RWPE1 (cell line): ENCODE measurements at regions not wholly inside any gene's neighbourhood (a gene's known extent, or its start where the extent isn't known, plus 50 kb on each side); places are given as distances from the start of the nearest gene placed in this dataset.

Source experiments
- CTCF ChIA-PET: fragments of 350-600 bp; sonication (Branson Sonifier 250); formaldehyde crosslinking; extraction: SDS; loops from one replicate; lab custom pipeline; 2021; lab: Yijun Ruan, JAX
- POLR2A ChIA-PET: fragments of 400-600 bp; formaldehyde crosslinking; extraction: SDS; loops from one replicate; lab custom pipeline; 2020; ENCODE audit warnings: antibody characterized with exemption; ENCODE audit not compliant: low non-redundant PET; lab: Yijun Ruan, JAX
- DNase-seq: peaks from one replicate; pipeline ENCODE4 v3.0.0; 2012; ENCODE audit warnings: low spot score
- H3K27ac ChIP-seq: fragments of 450-650 bp; 2 replicates; pipeline ENCODE4 v1.5.1; 2017
- CTCF ChIP-seq: fragments of 450-650 bp; conservative IDR thresholded peaks from 2 replicates; pipeline ENCODE4 v1.5.1; 2017; ENCODE audit warnings: low read depth, mild to moderate bottlenecking

GRCh38 chr13:82248762-82249161 lies 1633.5 kb downstream of the SLITRK1 start:
- DNase-seq, result no peak
- POLR2A ChIA-PET, result no interaction called here
- no peak overlapping the region for H3K27ac ChIP-seq
- CTCF ChIA-PET, result no interaction called here
- TF ChIP-seq CTCF, result no peak

- ChIA-PET POLR2A (no interaction called here), CTCF (no interaction called here)
- DNase-seq, result no peak
- no peak for TF ChIP-seq CTCF
- H3K27ac ChIP-seq, result no peak overlapping the region
Observed at GRCh38 chr13:82245860-82246259, 1636.4 kb downstream of the SLITRK1 start.

- H3K27ac ChIP-seq, result no peak overlapping the region
- CTCF ChIA-PET, result no interaction called here
- POLR2A ChIA-PET, result no interaction called here
- TF ChIP-seq CTCF, result no peak
- DNase-seq, result no peak
Observed at GRCh38 chr13:82224806-82225205, 1657.5 kb downstream of the SLITRK1 start.

- CTCF ChIA-PET, result no interaction called here
- no peak for TF ChIP-seq CTCF
- H3K27ac ChIP-seq, result no peak overlapping the region
- POLR2A ChIA-PET, result no interaction called here
- DNase-seq, result no peak
Observed at GRCh38 chr13:82221621-82222020, 1660.7 kb downstream of the SLITRK1 start.

- no peak overlapping the region for H3K27ac ChIP-seq
- ChIA-PET CTCF (no interaction called here), POLR2A (no interaction called here)
- TF ChIP-seq CTCF, result no peak
- no peak for DNase-seq
Observed at GRCh38 chr13:82220641-82221040, 1661.6 kb downstream of the SLITRK1 start.

GRCh38 chr13:82216165-82216564 lies 1666.1 kb downstream of the SLITRK1 start:
- CTCF ChIA-PET, result interaction anchor here (0.7 kb wide), 1 partner anchor 262 kb away, joined by 3 read pairs; no protein-coding TSS in a partner anchor
- DNase-seq, result no peak

More at GRCh38 chr13:82216165-82216564, 1666.1 kb downstream of the SLITRK1 start:
- no peak overlapping the region for H3K27ac ChIP-seq
- TF ChIP-seq CTCF, result no peak
- POLR2A ChIA-PET, result no interaction called here
